SK-N-SH treated with all-trans-retinoic acid at 6 μM for 48 hours (cell line): ENCODE measurements at regions not wholly inside any gene's neighbourhood (a gene's known extent, or its start where the extent isn't known, plus 50 kb on each side); places are given as distances from the start of the nearest gene placed in this dataset.

ENCODE experiments used
- ARNTL ChIP-seq: fragments of 450-650 bp; formaldehyde crosslinking; IDR thresholded peaks from 2 replicates; pipeline ENCODE4 v1.5.0; 2020; ENCODE audit warnings: low read depth, mild to moderate bottlenecking, moderate library complexity, borderline replicate concordance
- RARB ChIP-seq: fragments of 250-450 bp; sonication (Bioruptor Pico); IDR thresholded peaks from 2 replicates; pipeline ENCODE4 v1.8.0; 2021; ENCODE audit warnings: mild to moderate bottlenecking, moderate library complexity
- TCF4 ChIP-seq: fragments of 250-450 bp; sonication (Bioruptor Pico); IDR thresholded peaks from 2 replicates; pipeline ENCODE4 v1.8.0; 2021; ENCODE audit warnings: mild to moderate bottlenecking, moderate library complexity, borderline replicate concordance
- ZC3H10 ChIP-seq: fragments of 250-450 bp; sonication (Bioruptor Pico); IDR thresholded peaks from 2 replicates; pipeline ENCODE4 v1.5.1; 2021; ENCODE audit warnings: mild to moderate bottlenecking, moderate library complexity
- ZFP3 ChIP-seq: fragments of 250-450 bp; sonication (Bioruptor Pico); IDR thresholded peaks from 2 replicates; pipeline ENCODE4 v1.5.0; 2020; ENCODE audit warnings: mild to moderate bottlenecking, moderate library complexity
- ZFP30 ChIP-seq: fragments of 450-650 bp; formaldehyde crosslinking; IDR thresholded peaks from 2 replicates; pipeline ENCODE4 v1.5.0; 2022; ENCODE audit warnings: mild to moderate bottlenecking, moderate library complexity
- ZNF70 ChIP-seq: fragments of 450-650 bp; formaldehyde crosslinking; IDR thresholded peaks from 2 replicates; pipeline ENCODE4 v1.5.0; 2020; ENCODE audit warnings: mild to moderate bottlenecking, moderate library complexity
- TF ChIP-seq, protein P1 (sequence below): fragments of 250-450 bp; sonication (Bioruptor Pico); IDR thresholded peaks from 2 replicates; pipeline ENCODE4 v1.8.0; 2021; ENCODE audit warnings: low read depth, mild to moderate bottlenecking, moderate library complexity, borderline replicate concordance
- TF ChIP-seq, protein P2 (sequence below): fragments of 250-450 bp; sonication (Bioruptor Pico); IDR thresholded peaks from 2 replicates; pipeline ENCODE4 v1.8.0; 2020; ENCODE audit warnings: mild to moderate bottlenecking, moderate library complexity, borderline replicate concordance
- TF ChIP-seq, protein P3 (sequence below): fragments of 250-450 bp; sonication (Bioruptor Pico); IDR thresholded peaks from 2 replicates; pipeline ENCODE4 v1.5.1; 2020; ENCODE audit warnings: low read depth, mild to moderate bottlenecking, moderate library complexity

DNA sequence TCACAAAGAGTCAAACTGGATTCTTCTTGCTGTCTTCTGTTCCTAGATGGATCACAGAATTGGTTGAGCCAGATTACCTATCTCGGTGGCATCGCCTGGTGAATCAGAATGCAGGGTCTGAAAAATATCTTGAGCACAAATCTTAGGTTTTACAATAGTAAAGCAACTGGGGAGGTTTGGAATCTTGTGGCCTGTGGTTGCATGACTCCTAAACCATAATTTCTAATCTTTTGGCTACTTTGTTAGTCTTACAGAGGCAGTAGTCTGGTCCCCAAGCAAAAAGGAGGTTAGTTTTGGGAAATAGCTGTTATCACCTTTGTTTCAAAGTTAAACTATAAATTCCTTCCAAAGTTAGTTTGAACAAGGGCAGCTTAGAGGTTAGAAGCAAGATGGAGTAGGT lies 1488.5 kb upstream of the FLRT2 start:
- TF ChIP-seq ZFP3 (CRISPR knock-in tag), result no peak
- TF ChIP-seq, protein P1, sequence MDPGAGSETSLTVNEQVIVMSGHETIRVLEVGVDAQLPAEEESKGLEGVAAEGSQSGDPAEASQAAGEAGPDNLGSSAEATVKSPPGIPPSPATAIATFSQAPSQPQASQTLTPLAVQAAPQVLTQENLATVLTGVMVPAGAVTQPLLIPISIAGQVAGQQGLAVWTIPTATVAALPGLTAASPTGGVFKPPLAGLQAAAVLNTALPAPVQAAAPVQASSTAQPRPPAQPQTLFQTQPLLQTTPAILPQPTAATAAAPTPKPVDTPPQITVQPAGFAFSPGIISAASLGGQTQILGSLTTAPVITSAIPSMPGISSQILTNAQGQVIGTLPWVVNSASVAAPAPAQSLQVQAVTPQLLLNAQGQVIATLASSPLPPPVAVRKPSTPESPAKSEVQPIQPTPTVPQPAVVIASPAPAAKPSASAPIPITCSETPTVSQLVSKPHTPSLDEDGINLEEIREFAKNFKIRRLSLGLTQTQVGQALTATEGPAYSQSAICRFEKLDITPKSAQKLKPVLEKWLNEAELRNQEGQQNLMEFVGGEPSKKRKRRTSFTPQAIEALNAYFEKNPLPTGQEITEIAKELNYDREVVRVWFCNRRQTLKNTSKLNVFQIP, result no peak
- no peak for TF ChIP-seq RARB (CRISPR knock-in tag)
- no peak for TF ChIP-seq ZNF70
- TF ChIP-seq ZFP30 (CRISPR knock-in tag), result no peak
- TF ChIP-seq, protein P2, sequence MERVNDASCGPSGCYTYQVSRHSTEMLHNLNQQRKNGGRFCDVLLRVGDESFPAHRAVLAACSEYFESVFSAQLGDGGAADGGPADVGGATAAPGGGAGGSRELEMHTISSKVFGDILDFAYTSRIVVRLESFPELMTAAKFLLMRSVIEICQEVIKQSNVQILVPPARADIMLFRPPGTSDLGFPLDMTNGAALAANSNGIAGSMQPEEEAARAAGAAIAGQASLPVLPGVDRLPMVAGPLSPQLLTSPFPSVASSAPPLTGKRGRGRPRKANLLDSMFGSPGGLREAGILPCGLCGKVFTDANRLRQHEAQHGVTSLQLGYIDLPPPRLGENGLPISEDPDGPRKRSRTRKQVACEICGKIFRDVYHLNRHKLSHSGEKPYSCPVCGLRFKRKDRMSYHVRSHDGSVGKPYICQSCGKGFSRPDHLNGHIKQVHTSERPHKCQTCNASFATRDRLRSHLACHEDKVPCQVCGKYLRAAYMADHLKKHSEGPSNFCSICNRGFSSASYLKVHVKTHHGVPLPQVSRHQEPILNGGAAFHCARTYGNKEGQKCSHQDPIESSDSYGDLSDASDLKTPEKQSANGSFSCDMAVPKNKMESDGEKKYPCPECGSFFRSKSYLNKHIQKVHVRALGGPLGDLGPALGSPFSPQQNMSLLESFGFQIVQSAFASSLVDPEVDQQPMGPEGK (CRISPR knock-in tag), result no peak
- TF ChIP-seq ZC3H10 (CRISPR knock-in tag), result no peak
- TF ChIP-seq, protein P3, sequence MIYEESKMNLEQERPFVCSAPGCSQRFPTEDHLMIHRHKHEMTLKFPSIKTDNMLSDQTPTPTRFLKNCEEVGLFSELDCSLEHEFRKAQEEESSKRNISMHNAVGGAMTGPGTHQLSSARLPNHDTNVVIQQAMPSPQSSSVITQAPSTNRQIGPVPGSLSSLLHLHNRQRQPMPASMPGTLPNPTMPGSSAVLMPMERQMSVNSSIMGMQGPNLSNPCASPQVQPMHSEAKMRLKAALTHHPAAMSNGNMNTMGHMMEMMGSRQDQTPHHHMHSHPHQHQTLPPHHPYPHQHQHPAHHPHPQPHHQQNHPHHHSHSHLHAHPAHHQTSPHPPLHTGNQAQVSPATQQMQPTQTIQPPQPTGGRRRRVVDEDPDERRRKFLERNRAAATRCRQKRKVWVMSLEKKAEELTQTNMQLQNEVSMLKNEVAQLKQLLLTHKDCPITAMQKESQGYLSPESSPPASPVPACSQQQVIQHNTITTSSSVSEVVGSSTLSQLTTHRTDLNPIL, result no peak
- no peak for TF ChIP-seq TCF4 (CRISPR knock-in tag)
- no peak for TF ChIP-seq ARNTL (CRISPR knock-in tag)
